CD4-positive, alpha-beta T cell treated with Interleukin-15 for 1 hour (primary cell): ENCODE measurements at regions not wholly inside any gene's neighbourhood (a gene's known extent, or its start where the extent isn't known, plus 50 kb on each side); places are given as distances from the start of the nearest gene placed in this dataset.

Experiments used
- DNase-seq: peaks from one replicate; pipeline ENCODE4 v3.0.0-alpha.2; 2020

GRCh38 chr10:24147321-24147720 lies 61.6 kb upstream of the KIAA1217 start:
- no peak for DNase-seq

- no peak for DNase-seq
Measured at GRCh38 chr10:24149640-24150039, 59.3 kb upstream of the KIAA1217 start.

GRCh38 chr10:24150853-24151252 lies 58.1 kb upstream of the KIAA1217 start:
- no peak for DNase-seq

GRCh38 chr10:24152270-24152669 lies 56.7 kb upstream of the KIAA1217 start:
- DNase-seq = no peak

GRCh38 chr10:24153031-24153430 lies 55.9 kb upstream of the KIAA1217 start:
- no peak for DNase-seq

- no peak for DNase-seq
Measured at GRCh38 chr10:24153537-24153936, 55.4 kb upstream of the KIAA1217 start.

- DNase-seq = no peak
Measured at GRCh38 chr10:24156686-24157085, 52.3 kb upstream of the KIAA1217 start.

- no peak for DNase-seq
Measured at GRCh38 chr10:24157567-24157966, 51.4 kb upstream of the KIAA1217 start.
